GM18507 (cell line): ENCODE measurements at regions not wholly inside any gene's neighbourhood (a gene's known extent, or its start where the extent isn't known, plus 50 kb on each side); places are given as distances from the start of the nearest gene placed in this dataset.

ENCODE experiments used
- DNase-seq: peaks from one replicate; pipeline ENCODE4 v3.0.0; 2011; ENCODE audit warnings: low read depth; ENCODE audit not compliant: insufficient read length; ENCODE audit errors: extremely low spot score
- FAIRE-seq: peaks from 2 replicates; lab custom pipeline; 2011; peaks lifted over from hg19 to GRCh38; lab: Jason Lieb, UNC

GRCh38 chr20:51306521-51307358 lies 235.8 kb downstream of the NFATC2 start:
- FAIRE-seq (peak; percentile 74), DNase-seq (peak; percentile 59)

- DNase-seq = no peak
- FAIRE-seq = no peak
Measured at GRCh38 chr20:51306081-51306480, 236.4 kb downstream of the NFATC2 start.

GRCh38 chr20:51305316-51306052 lies 237.0 kb downstream of the NFATC2 start:
- no peak for FAIRE-seq
- DNase-seq = no peak

GRCh38 chr20:51303731-51304670 lies 238.5 kb downstream of the NFATC2 start:
- DNase-seq (no peak), FAIRE-seq (no peak)

- FAIRE-seq = no peak
- DNase-seq = no peak
Measured at GRCh38 chr20:51301026-51301425, 241.5 kb downstream of the NFATC2 start.

- FAIRE-seq (no peak), DNase-seq (no peak)
Measured at GRCh38 chr20:51300104-51300503, 242.4 kb downstream of the NFATC2 start.

GRCh38 chr20:51299413-51299812 lies 243.1 kb downstream of the NFATC2 start:
- FAIRE-seq = no peak
- no peak for DNase-seq

GRCh38 chr20:51298141-51298749 lies 244.3 kb downstream of the NFATC2 start:
- FAIRE-seq = no peak
- no peak for DNase-seq

GRCh38 chr20:51287628-51288413 lies 254.7 kb downstream of the NFATC2 start:
- FAIRE-seq (no peak), DNase-seq (no peak)

GRCh38 chr20:51286758-51287157 lies 255.8 kb downstream of the NFATC2 start:
- DNase-seq (no peak), FAIRE-seq (no peak)

- no peak for FAIRE-seq
- DNase-seq = no peak
Measured at GRCh38 chr20:51285684-51286083, 256.8 kb downstream of the NFATC2 start.

- FAIRE-seq (no peak), DNase-seq (no peak)
Measured at GRCh38 chr20:51284871-51285270, 257.6 kb downstream of the NFATC2 start.

GRCh38 chr20:51284176-51284575 lies 258.3 kb downstream of the NFATC2 start:
- DNase-seq (no peak), FAIRE-seq (no peak)

- FAIRE-seq = no peak
- no peak for DNase-seq
Measured at GRCh38 chr20:51281521-51281920, 258.6 kb upstream of the KCNG1 start.

GRCh38 chr20:51280047-51280446 lies 257.1 kb upstream of the KCNG1 start:
- no peak for FAIRE-seq
- DNase-seq = no peak

GRCh38 chr20:51277961-51278360 lies 255.1 kb upstream of the KCNG1 start:
- DNase-seq (no peak), FAIRE-seq (no peak)

GRCh38 chr20:51276296-51276695 lies 253.4 kb upstream of the KCNG1 start:
- FAIRE-seq (no peak), DNase-seq (no peak)

- DNase-seq (no peak), FAIRE-seq (no peak)
Measured at GRCh38 chr20:51275826-51276225, 252.9 kb upstream of the KCNG1 start.

- no peak for FAIRE-seq
Measured at GRCh38 chr20:51275181-51275580, 252.3 kb upstream of the KCNG1 start.

More at GRCh38 chr20:51275181-51275580, 252.3 kb upstream of the KCNG1 start:
- no peak for DNase-seq
